Naive thymus-derived CD4-positive, alpha-beta T cell (primary cell): ENCODE measurements at regions not wholly inside any gene's neighbourhood (a gene's known extent, or its start where the extent isn't known, plus 50 kb on each side); places are given as distances from the start of the nearest gene placed in this dataset.
A peak's percentile ranks its signal among the peaks of the same experiment; 100 is the strongest.
"Not testable (repeated sequence)": the region's sequence is repeated elsewhere in the genome, so short reads cannot be mapped to it uniquely, and the experiment has no call there.

Source experiments
- ATAC-seq: fragments of 150-1000 bp; cut with Tn5 transposase; 2 replicates; pipeline ENCODE4 v1.10.0; 2021; ENCODE audit warnings: mild to moderate bottlenecking, moderate library complexity
- CTCF ChIA-PET: fragments of 350-600 bp; sonication (Branson Sonifier 250); formaldehyde crosslinking; loops from one replicate; lab custom pipeline; 2021; ENCODE audit warnings: antibody characterized with exemption; lab: Charles Lee
- POLR2A ChIA-PET: fragments of 350-600 bp; sonication (Branson Sonifier 250); formaldehyde crosslinking; loops from one replicate; lab custom pipeline; 2021; ENCODE audit warnings: antibody characterized with exemption, inconsistent platforms; lab: Charles Lee
- DNase-seq, 9 donors: peaks; one replicate each; pipeline versions ENCODE4 v3.0.0 to v3.0.0-alpha.2; 2020 to 2022; ENCODE audit warnings: mixed read lengths in 1 of 9
- H3K27ac ChIP-seq: one replicate; pipeline ENCODE4 v1.7.0; 2013; ENCODE audit warnings: mild to moderate bottlenecking, low read depth, low read length, moderate library complexity
- H3K27me3 ChIP-seq, 2 donors: one replicate each; pipeline ENCODE4 v1.7.0; 2013; ENCODE audit warnings: low read length in 2 of 2, mild to moderate bottlenecking in 2 of 2, moderate library complexity in 2 of 2; ENCODE audit not compliant: control insufficient read depth in 2 of 2, insufficient read depth in 2 of 2
- H3K36me3 ChIP-seq, 3 experiments: 1 replicate in 2 of 3; 2 replicates in 1 of 3; pipeline ENCODE4 v1.7.0; 2013; ENCODE audit warnings: low read length in 3 of 3, mild to moderate bottlenecking in 3 of 3, moderate library complexity in 1 of 3; ENCODE audit not compliant: insufficient read depth in 3 of 3, control insufficient read depth in 2 of 3
- H3K4me1 ChIP-seq, 2 donors: one replicate each; pipeline ENCODE4 v1.7.0; 2013; ENCODE audit warnings: low read length in 2 of 2, mild to moderate bottlenecking in 2 of 2, moderate library complexity in 1 of 2; ENCODE audit not compliant: control insufficient read depth in 2 of 2, insufficient read depth in 2 of 2
- H3K4me3 ChIP-seq: 2 replicates; pipeline ENCODE4 v1.7.0; 2013; ENCODE audit warnings: mild to moderate bottlenecking, low read length
- H3K9me3 ChIP-seq, 3 experiments: 1 replicate in 2 of 3; 2 replicates in 1 of 3; pipeline ENCODE4 v1.7.0; 2013; ENCODE audit warnings: low read length in 3 of 3; ENCODE audit not compliant: control insufficient read depth in 2 of 3
- H3K27ac Mint-ChIP-seq, 9 donors: one replicate each; pipeline ENCODE4 v1.8.0; 2020 to 2022; ENCODE audit warnings: mixed read lengths in 9 of 9, mild to moderate bottlenecking in 8 of 9, moderate library complexity in 5 of 9, inconsistent platforms in 2 of 9
- H3K27me3 Mint-ChIP-seq, 5 donors: one replicate each; pipeline ENCODE4 v1.8.0; 2021 to 2022; ENCODE audit warnings: mixed read lengths in 5 of 5, mild to moderate bottlenecking in 1 of 5
- H3K36me3 Mint-ChIP-seq, 5 donors: one replicate each; pipeline ENCODE4 v1.8.0; 2020 to 2022; ENCODE audit warnings: mixed read lengths in 5 of 5, mild to moderate bottlenecking in 3 of 5, inconsistent platforms in 1 of 5
- H3K4me1 Mint-ChIP-seq, 7 donors: one replicate each; pipeline ENCODE4 v1.8.0; 2020 to 2022; ENCODE audit warnings: mixed read lengths in 7 of 7, mild to moderate bottlenecking in 3 of 7, inconsistent platforms in 1 of 7
- H3K4me3 Mint-ChIP-seq, 10 donors: one replicate each; pipeline ENCODE4 v1.8.0; 2020 to 2022; ENCODE audit warnings: mild to moderate bottlenecking in 10 of 10, mixed read lengths in 10 of 10, moderate library complexity in 6 of 10, inconsistent platforms in 2 of 10
- H3K9me3 Mint-ChIP-seq, 11 donors: one replicate each; pipeline ENCODE4 v1.8.0; 2020 to 2022; ENCODE audit warnings: mixed read lengths in 11 of 11, mild to moderate bottlenecking in 4 of 11, inconsistent platforms in 1 of 11, moderate library complexity in 1 of 11
- intact Hi-C, 2 donors: fragments of 100-400 bp; cut with micrococcal nuclease; formaldehyde crosslinking; loops; one replicate each; pipeline ENCODE4 v1.15.1; 2023

DNA sequence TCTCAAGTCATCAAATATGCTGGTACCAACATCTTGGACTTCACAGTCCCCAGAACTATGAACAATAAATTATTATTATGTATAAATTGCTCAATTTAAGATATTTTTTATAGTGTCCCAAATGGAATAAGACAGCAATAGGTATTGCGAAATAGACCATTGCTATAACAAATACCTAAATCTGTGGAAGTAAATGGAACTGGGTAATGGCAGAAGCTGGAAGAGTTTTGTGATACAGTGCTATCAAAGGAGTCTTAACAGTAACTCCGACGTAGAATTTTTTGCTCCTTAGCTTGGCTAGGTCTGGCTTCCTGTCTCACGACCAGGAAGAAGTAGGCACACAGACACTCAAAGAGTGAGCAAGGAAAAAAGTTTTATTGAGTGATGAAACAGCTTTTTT, 1791.5 kb downstream of the PLA2G4A start:
- no peaks in the 10 kb centered on the region for H3K36me3 Mint-ChIP-seq
- DNase-seq (no peak), ATAC-seq (no peak)
- Histone ChIP-seq H3K36me3 (no peaks in the 10 kb centered on the region), H3K4me1 (no peaks in the 10 kb centered on the region), H3K27me3 (no peaks in the 10 kb centered on the region), H3K27ac (no peak overlapping the region), H3K4me3 (no peak overlapping the region), H3K9me3 (peaks cover 0 to 5% (median 0%) of the 10 kb centered on the region in 3 experiments)
- H3K9me3 Mint-ChIP-seq: peaks cover 0 to 17% (median 3%) of the 10 kb centered on the region in 11 donors
- H3K4me3 Mint-ChIP-seq: no peak overlapping the region
- intact Hi-C loops: no loop called here
- H3K27me3 Mint-ChIP-seq: no peaks in the 10 kb centered on the region
- no peaks in the 10 kb centered on the region for H3K4me1 Mint-ChIP-seq
- no peak overlapping the region for H3K27ac Mint-ChIP-seq
- CTCF ChIA-PET: no interaction called here
- POLR2A ChIA-PET: no interaction called here

DNA sequence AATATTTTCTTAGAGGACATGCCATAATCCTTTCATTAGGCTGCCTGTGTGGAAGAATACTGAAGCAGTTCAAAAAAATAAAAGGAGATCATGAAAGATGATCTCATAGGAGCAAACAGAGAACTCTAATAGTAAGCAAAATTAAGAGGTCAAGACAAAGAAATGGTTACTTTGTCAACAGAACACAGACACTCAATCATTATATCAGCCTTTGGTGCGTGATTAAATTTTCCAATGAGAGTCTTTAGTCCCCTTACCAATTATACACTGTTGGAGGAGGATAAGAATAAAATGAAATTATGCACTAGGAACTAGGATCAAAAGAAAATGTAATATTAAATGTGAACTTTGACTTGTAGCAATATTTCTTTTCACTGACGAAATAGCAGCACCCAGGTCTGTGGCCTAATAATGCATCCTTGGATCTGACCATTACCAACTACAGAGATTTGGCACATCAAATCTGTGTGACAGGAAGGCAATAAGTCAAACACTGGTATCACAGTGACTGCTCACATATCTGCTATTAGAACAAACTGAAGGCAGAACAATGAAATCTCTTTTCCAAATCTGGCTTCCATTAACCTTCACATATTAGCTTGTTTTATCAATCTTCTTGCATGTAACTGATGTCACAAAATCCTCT, 1812.9 kb downstream of the PLA2G4A start:
- H3K36me3 ChIP-seq: no peaks in the 10 kb centered on the region
- no peaks in the 10 kb centered on the region for H3K27me3 ChIP-seq
- no peak overlapping the region for H3K27ac ChIP-seq
- DNase-seq (no peak), ATAC-seq (no peak)
- POLR2A ChIA-PET: no interaction called here
- Mint-ChIP-seq H3K4me3 (no peak overlapping the region), H3K4me1 (no peaks in the 10 kb centered on the region), H3K27me3 (no peaks in the 10 kb centered on the region), H3K27ac (no peak overlapping the region), H3K9me3 (peaks cover 0 to 23% (median 3%) of the 10 kb centered on the region in 11 donors), H3K36me3 (no peaks in the 10 kb centered on the region)
- intact Hi-C loops: no loop called here
- H3K4me3 ChIP-seq: no peak overlapping the region
- H3K4me1 ChIP-seq: no peaks in the 10 kb centered on the region
- CTCF ChIA-PET: no interaction called here
- no peaks in the 10 kb centered on the region for H3K9me3 ChIP-seq

DNA sequence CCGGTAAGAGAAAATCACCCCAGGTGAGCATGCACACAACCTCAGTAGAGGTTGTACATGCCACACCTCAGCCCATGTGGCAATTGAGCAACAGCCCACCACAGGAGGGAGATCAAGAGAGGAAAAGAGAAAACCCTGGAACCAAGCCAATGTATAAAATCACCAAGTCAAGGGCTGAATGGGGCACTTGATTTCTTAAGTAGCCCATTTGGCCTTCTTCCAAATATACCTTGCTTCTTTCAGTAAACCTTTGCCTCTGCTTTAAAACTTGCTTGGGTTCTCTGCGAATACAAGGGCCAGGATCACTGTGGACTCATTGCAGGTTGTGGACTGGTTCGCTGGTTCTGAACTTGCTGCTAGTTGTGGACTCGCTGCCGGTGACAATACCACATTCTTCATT, 1814.0 kb downstream of the PLA2G4A start:
- Mint-ChIP-seq H3K36me3 (no peaks in the 10 kb centered on the region), H3K4me1 (no peaks in the 10 kb centered on the region), H3K27ac (no peak overlapping the region), H3K27me3 (no peaks in the 10 kb centered on the region), H3K9me3 (peaks cover 0 to 19% (median 3%) of the 10 kb centered on the region in 11 donors), H3K4me3 (no peak overlapping the region)
- CTCF ChIA-PET: no interaction called here
- Histone ChIP-seq H3K9me3 (no peaks in the 10 kb centered on the region), H3K4me3 (no peak overlapping the region), H3K27me3 (no peaks in the 10 kb centered on the region), H3K36me3 (no peaks in the 10 kb centered on the region), H3K4me1 (no peaks in the 10 kb centered on the region), H3K27ac (no peak overlapping the region)
- DNase-seq (no peak), ATAC-seq (no peak)
- POLR2A ChIA-PET: no interaction called here
- intact Hi-C loops: no loop called here

DNA sequence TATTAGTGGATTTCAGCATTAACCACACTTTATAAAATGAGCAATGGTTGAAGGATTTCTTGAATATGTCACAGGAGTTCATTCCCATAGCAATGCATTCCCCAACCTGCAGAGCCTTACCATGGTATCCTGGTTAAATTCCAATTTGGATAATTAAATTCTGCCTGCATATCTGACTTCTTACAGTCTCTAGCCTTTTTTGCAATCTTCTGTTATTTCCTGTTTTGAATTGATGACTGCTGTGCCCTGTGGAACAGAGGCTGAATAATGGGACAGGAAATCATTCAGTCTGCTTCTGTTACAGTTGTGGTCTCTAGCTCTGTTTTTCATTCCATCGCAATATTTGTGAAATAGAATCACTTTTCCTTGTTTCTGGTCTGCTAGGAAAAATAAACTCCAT, 1823.9 kb downstream of the PLA2G4A start:
- Mint-ChIP-seq H3K27me3 (no peaks in the 10 kb centered on the region), H3K4me3 (no peak overlapping the region), H3K36me3 (no peaks in the 10 kb centered on the region), H3K9me3 (peaks cover 0 to 7% (median 2%) of the 10 kb centered on the region in 11 donors), H3K27ac (no peak overlapping the region), H3K4me1 (no peaks in the 10 kb centered on the region)
- ChIA-PET CTCF (no interaction called here), POLR2A (no interaction called here)
- DNase-seq (no peak), ATAC-seq (no peak)
- no peaks in the 10 kb centered on the region for H3K36me3 ChIP-seq
- H3K27me3 ChIP-seq: no peaks in the 10 kb centered on the region
- intact Hi-C loops: no loop called here
- no peak overlapping the region for H3K4me3 ChIP-seq
- no peaks in the 10 kb centered on the region for H3K4me1 ChIP-seq
- H3K9me3 ChIP-seq: no peaks in the 10 kb centered on the region
- H3K27ac ChIP-seq: no peak overlapping the region

DNA sequence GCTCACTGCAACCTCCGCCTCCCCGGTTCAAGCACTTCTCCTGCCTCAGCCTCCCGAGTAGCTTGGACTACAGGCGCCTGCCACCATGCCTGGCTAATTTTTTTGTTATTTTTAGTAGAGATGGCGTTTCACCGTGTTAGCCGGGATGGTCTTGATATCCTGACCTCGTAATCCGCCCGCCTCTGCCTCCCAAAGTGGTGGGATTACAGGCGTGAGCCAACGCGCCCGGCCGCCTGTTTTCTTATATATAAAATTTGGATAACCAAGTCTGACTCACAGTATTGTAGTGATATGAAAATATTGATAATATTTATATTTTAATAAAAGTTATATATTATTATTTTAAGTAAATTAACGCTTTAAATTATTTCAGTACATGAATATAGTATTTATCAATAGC, 1821.7 kb downstream of the BRINP3 start:
- DNase-seq, H3K27ac ChIP-seq, H3K4me1 ChIP-seq, H3K4me3 ChIP-seq, CTCF ChIA-PET, H3K36me3 Mint-ChIP-seq, H3K4me1 Mint-ChIP-seq, intact Hi-C loops, H3K27me3 ChIP-seq, H3K27me3 Mint-ChIP-seq, H3K4me3 Mint-ChIP-seq, H3K9me3 Mint-ChIP-seq, H3K27ac Mint-ChIP-seq, ATAC-seq, POLR2A ChIA-PET, H3K9me3 ChIP-seq, H3K36me3 ChIP-seq: not testable (repeated sequence)

DNA sequence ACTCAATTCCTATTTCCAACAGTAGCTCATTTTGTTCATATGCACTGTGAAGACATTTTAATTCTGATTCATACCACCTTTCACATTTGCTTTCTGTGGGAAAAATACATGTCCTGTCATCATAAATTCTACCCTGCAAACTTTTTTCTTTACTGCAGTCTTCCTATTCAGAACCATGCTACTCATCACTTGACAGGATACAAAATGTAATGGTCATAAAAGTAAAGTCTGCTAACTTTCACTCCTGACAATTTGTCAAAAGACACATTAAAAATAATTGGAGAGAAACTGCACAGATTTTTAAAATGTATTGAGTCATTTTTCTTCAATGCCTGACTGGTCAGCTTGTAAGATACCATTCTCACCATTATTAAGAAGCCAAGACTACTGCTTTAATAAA, 1817.1 kb downstream of the BRINP3 start:
- DNase-seq: no peak
- Mint-ChIP-seq H3K27me3 (no peaks in the 10 kb centered on the region), H3K9me3 (peaks cover 0 to 3% (median 0%) of the 10 kb centered on the region in 11 donors), H3K27ac (no peak overlapping the region), H3K4me3 (no peak overlapping the region), H3K36me3 (no peaks in the 10 kb centered on the region), H3K4me1 (no peaks in the 10 kb centered on the region)
- ChIA-PET POLR2A (no interaction called here), CTCF (no interaction called here)
- intact Hi-C loops: no loop called here
- no peaks in the 10 kb centered on the region for H3K4me1 ChIP-seq
- no peak overlapping the region for H3K4me3 ChIP-seq
- H3K27ac ChIP-seq: no peak overlapping the region
- H3K36me3 ChIP-seq: no peaks in the 10 kb centered on the region
- H3K27me3 ChIP-seq: no peaks in the 10 kb centered on the region
- no peaks in the 10 kb centered on the region for H3K9me3 ChIP-seq
- no peak for ATAC-seq

DNA sequence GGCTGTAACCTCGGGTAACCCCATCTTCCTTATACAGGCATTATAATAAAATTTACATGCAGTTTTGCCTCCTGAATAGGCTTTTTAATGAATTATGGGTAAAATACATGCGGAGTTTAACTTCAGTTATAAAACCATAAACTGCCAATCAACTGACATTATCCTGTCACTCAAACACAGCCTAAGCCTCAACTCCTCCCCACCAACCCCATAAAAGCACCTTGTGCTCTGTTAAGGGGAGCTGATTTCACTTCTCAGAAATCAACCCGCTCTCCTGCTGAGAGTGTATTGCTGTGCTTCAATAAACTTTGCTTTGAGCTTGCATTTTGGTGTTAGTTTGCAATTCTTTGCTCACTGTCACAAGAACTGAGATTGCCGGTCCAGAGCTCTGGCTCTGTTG, 1812.2 kb downstream of the BRINP3 start:
- Histone ChIP-seq H3K4me3 (no peak overlapping the region), H3K4me1 (no peaks in the 10 kb centered on the region), H3K27ac (no peak overlapping the region), H3K27me3 (no peaks in the 10 kb centered on the region), H3K9me3 (peaks cover 0 to 9% (median 0%) of the 10 kb centered on the region in 3 experiments), H3K36me3 (no peaks in the 10 kb centered on the region)
- ChIA-PET CTCF (no interaction called here), POLR2A (no interaction called here)
- intact Hi-C loops: no loop called here
- H3K27me3 Mint-ChIP-seq: no peaks in the 10 kb centered on the region
- no peak overlapping the region for H3K27ac Mint-ChIP-seq
- H3K9me3 Mint-ChIP-seq: peaks cover 0 to 16% (median 7%) of the 10 kb centered on the region in 11 donors
- ATAC-seq: no peak
- peak overlapping the region in 1 of 10 donors; percentile 13 for H3K4me3 Mint-ChIP-seq
- H3K36me3 Mint-ChIP-seq: no peaks in the 10 kb centered on the region
- DNase-seq: no peak
- H3K4me1 Mint-ChIP-seq: no peaks in the 10 kb centered on the region
